Trophoblast cell (in vitro differentiated cells and primary cell): ENCODE measurements at regions not wholly inside any gene's neighbourhood (a gene's known extent, or its start where the extent isn't known, plus 50 kb on each side); places are given as distances from the start of the nearest gene placed in this dataset.

Source experiments
- DNase-seq, 2 donors: peaks; one replicate each; pipeline ENCODE4 v3.0.0-alpha.2; 2016
- H2AFZ ChIP-seq: 2 replicates; pipeline ENCODE4 v1.6.1; 2013; ENCODE audit warnings: low read length, moderate library complexity, mild to moderate bottlenecking; ENCODE audit not compliant: insufficient read depth, poor library complexity
- H2AK5ac ChIP-seq: 2 replicates; pipeline ENCODE4 v1.6.1; 2013; ENCODE audit warnings: mild to moderate bottlenecking, low read length
- H2BK120ac ChIP-seq: 2 replicates; pipeline ENCODE4 v1.6.1; 2013; ENCODE audit warnings: low read length, mild to moderate bottlenecking, moderate library complexity; ENCODE audit not compliant: insufficient read depth, poor library complexity
- H2BK12ac ChIP-seq: 2 replicates; pipeline ENCODE4 v1.6.1; 2013; ENCODE audit warnings: mild to moderate bottlenecking, low read length, moderate library complexity
- H2BK5ac ChIP-seq: 2 replicates; pipeline ENCODE4 v1.6.1; 2013; ENCODE audit warnings: low read length, low read depth, moderate library complexity, mild to moderate bottlenecking; ENCODE audit not compliant: poor library complexity
- H3K14ac ChIP-seq: 2 replicates; pipeline ENCODE4 v1.6.1; 2013; ENCODE audit warnings: mild to moderate bottlenecking, low read length
- H3K18ac ChIP-seq: 2 replicates; pipeline ENCODE4 v1.6.1; 2013; ENCODE audit warnings: mild to moderate bottlenecking, low read length
- H3K23ac ChIP-seq: 2 replicates; pipeline ENCODE4 v1.6.1; 2013; ENCODE audit warnings: low read length
- H3K27ac ChIP-seq: 2 replicates; pipeline ENCODE4 v1.5.1; 2013; ENCODE audit warnings: low read depth, mild to moderate bottlenecking, inconsistent platforms, low read length, moderate library complexity
- H3K27me3 ChIP-seq: 2 replicates; pipeline ENCODE4 v1.6.1; 2013; ENCODE audit warnings: inconsistent platforms, mild to moderate bottlenecking, low read length, moderate library complexity; ENCODE audit not compliant: insufficient read depth
- H3K36me3 ChIP-seq, 2 experiments: 1 replicate in 1 of 2; 2 replicates in 1 of 2; pipeline ENCODE4 v1.6.1; 2013; ENCODE audit warnings: low read length in 2 of 2, mild to moderate bottlenecking in 2 of 2, moderate library complexity in 1 of 2; ENCODE audit not compliant: insufficient read depth in 2 of 2, control insufficient read depth in 1 of 2
- H3K4ac ChIP-seq: 2 replicates; pipeline ENCODE4 v1.6.1; 2013; ENCODE audit warnings: low read depth, mild to moderate bottlenecking, low read length, moderate library complexity
- H3K4me1 ChIP-seq, 2 experiments: 1 replicate in 1 of 2; 2 replicates in 1 of 2; pipeline ENCODE4 v1.6.1; 2013; ENCODE audit warnings: low read length in 2 of 2, mild to moderate bottlenecking in 2 of 2, moderate library complexity in 1 of 2; ENCODE audit not compliant: insufficient read depth in 2 of 2, control insufficient read depth in 1 of 2
- H3K4me2 ChIP-seq: 2 replicates; pipeline ENCODE4 v1.6.1; 2013; ENCODE audit warnings: inconsistent platforms, mild to moderate bottlenecking, low read length, moderate library complexity
- H3K4me3 ChIP-seq: 2 replicates; pipeline ENCODE4 v1.5.1; 2013; ENCODE audit warnings: mild to moderate bottlenecking, low read depth, low read length, inconsistent platforms
- H3K79me1 ChIP-seq: one replicate; pipeline ENCODE4 v1.6.1; 2013; ENCODE audit warnings: low read length
- H3K79me2 ChIP-seq: 2 replicates; pipeline ENCODE4 v1.6.1; 2013; ENCODE audit warnings: low read length, mild to moderate bottlenecking; ENCODE audit not compliant: control insufficient read depth, insufficient read depth, poor library complexity
- H3K9ac ChIP-seq: 2 replicates; pipeline ENCODE4 v1.6.1; 2013; ENCODE audit warnings: mild to moderate bottlenecking, low read length
- H3K9me3 ChIP-seq: 2 replicates; pipeline ENCODE4 v1.6.1; 2013; ENCODE audit warnings: low read depth, mild to moderate bottlenecking, control low read depth, inconsistent platforms, low read length; ENCODE audit not compliant: insufficient read depth
- H4K12ac ChIP-seq: 2 replicates; pipeline ENCODE4 v1.6.1; 2013; ENCODE audit warnings: low read depth, mild to moderate bottlenecking, low read length, moderate library complexity
- H4K8ac ChIP-seq: 2 replicates; pipeline ENCODE4 v1.6.1; 2013; ENCODE audit warnings: low read depth, mild to moderate bottlenecking, low read length, moderate library complexity
- H4K91ac ChIP-seq: one replicate; pipeline ENCODE4 v1.6.1; 2013; ENCODE audit warnings: low read depth, mild to moderate bottlenecking, low read length, moderate library complexity
- WGBS: extraction: QIAGEN DNeasy Blood & Tissue Kit; methylation state at CpG from one replicate; pipeline ENCODE4 v1.1.7; 2013; ENCODE audit warnings: missing lambda C conversion rate; ENCODE audit not compliant: insufficient read length, insufficient coverage; ENCODE audit errors: extremely low coverage; 5-methylcytosine and 5-hydroxymethylcytosine counted together

DNA sequence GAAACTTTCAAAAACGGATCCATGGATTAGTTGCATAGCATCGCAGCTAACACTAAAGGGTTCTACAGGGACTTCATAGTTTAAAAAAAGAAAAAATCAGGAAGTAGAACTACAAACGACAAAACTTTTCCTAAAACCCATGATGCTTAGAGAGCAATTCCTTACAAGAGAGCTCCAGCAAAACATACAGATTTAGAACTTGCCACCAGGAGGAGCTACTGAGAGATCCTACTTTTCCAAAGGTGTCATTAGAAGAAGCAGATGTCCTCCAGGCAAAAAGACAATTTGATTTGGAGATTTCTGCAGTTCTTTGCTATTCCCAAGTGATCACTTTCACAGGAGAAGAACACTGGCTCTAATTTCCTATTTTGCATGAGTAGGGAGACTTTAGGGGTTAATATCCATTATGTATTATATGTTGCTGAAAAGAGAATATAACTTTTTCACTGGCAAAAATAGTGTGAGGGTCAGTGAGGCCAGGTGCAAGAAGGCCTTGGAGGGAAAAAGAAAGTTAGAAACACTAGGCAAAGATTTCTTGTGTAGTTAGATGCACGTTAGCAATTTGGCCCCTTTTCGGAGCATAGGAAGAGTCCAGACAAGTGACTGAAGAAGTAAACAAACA is 436.2 kb downstream of the SUCLG1 start:
- H2AFZ ChIP-seq = no peak overlapping the region

DNA sequence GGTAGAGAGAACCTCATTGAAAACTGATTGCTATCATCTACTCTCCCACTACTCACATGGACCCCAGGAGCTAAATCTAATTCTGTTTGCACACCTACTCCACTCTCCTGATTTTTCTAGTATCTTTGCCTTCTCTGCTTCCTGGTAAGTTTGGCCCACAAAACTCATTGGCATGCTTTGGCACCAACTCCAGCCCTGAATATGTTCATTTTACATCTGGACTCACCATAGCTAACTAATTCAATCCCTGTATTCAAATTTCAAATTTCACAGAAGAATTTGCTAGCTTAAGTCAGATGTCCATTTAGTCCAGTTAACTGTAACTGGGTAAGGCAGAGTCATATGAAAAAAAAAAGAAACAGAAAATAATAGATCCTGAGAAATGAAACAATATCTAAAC is 442.1 kb downstream of the SUCLG1 start:
- Histone ChIP-seq H3K79me1 (no peaks in the 10 kb centered on the region), H3K4me3 (no peak overlapping the region), H2AFZ (no peak overlapping the region), H3K23ac (no peak overlapping the region), H3K27ac (no peak overlapping the region), H4K8ac (no peak overlapping the region), H3K27me3 (no peaks in the 10 kb centered on the region), H2BK120ac (no peak overlapping the region), H3K18ac (no peak overlapping the region), H4K12ac (no peak overlapping the region), H3K79me2 (no peaks in the 10 kb centered on the region), H3K4ac (no peak overlapping the region), H3K14ac (no peak overlapping the region), H3K9ac (no peak overlapping the region), H3K4me1 (no peaks in the 10 kb centered on the region), H3K4me2 (no peak overlapping the region), H3K36me3 (no peaks in the 10 kb centered on the region), H2BK5ac (no peak overlapping the region), H2BK12ac (no peak overlapping the region), H2AK5ac (no peak overlapping the region), H3K9me3 (no peaks in the 10 kb centered on the region), H4K91ac (no peak overlapping the region)
- no peak for DNase-seq

More for the DNA sequence above, 436.2 kb downstream of the SUCLG1 start:
- Histone ChIP-seq H2AK5ac (no peak overlapping the region), H3K79me1 (no peaks in the 10 kb centered on the region), H3K9ac (no peak overlapping the region), H3K9me3 (no peaks in the 10 kb centered on the region), H4K8ac (no peak overlapping the region), H3K27me3 (no peaks in the 10 kb centered on the region), H2BK5ac (no peak overlapping the region), H3K4me2 (no peak overlapping the region), H2BK120ac (no peak overlapping the region), H3K27ac (no peak overlapping the region), H3K36me3 (no peaks in the 10 kb centered on the region), H4K91ac (no peak overlapping the region), H3K4ac (no peak overlapping the region), H3K4me3 (no peak overlapping the region), H3K18ac (no peak overlapping the region), H3K23ac (no peak overlapping the region), H2BK12ac (no peak overlapping the region), H3K4me1 (no peaks in the 10 kb centered on the region), H4K12ac (no peak overlapping the region), H3K79me2 (no peaks in the 10 kb centered on the region), H3K14ac (no peak overlapping the region)
- no CpG with 5 or more reads among the region's 5 CpGs for WGBS
- peak; percentile 32 to 85 for DNase-seq

DNA sequence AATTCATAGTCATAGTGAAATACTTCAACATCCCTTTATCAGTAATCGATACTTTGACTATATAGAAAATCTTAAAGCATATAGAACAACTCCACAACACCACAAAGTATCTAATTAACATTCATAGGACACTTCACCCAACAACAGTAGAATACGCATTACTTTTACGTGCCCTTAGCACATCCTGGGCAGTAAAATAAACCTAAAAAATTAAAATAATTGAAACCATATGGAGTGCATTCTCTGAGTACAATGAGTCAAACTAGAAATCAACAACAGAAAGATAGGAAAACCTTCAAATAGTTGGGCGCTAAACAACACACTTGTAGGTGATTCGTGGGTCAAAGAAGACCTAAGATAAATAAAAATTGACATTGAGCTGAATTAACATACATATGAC is 442.9 kb downstream of the SUCLG1 start:
- Histone ChIP-seq H3K79me2 (no peaks in the 10 kb centered on the region), H3K4ac (no peak overlapping the region), H3K18ac (no peak overlapping the region), H2BK5ac (no peak overlapping the region), H3K23ac (no peak overlapping the region), H4K12ac (no peak overlapping the region), H3K4me2 (no peak overlapping the region), H4K91ac (no peak overlapping the region), H3K9ac (no peak overlapping the region), H3K27me3 (no peaks in the 10 kb centered on the region), H3K9me3 (no peaks in the 10 kb centered on the region), H2AFZ (no peak overlapping the region), H4K8ac (no peak overlapping the region), H3K14ac (no peak overlapping the region), H3K79me1 (no peaks in the 10 kb centered on the region), H3K4me1 (no peaks in the 10 kb centered on the region), H3K36me3 (no peaks in the 10 kb centered on the region), H3K4me3 (no peak overlapping the region), H2AK5ac (no peak overlapping the region), H3K27ac (no peak overlapping the region), H2BK12ac (no peak overlapping the region), H2BK120ac (no peak overlapping the region)
- no peak for DNase-seq
- no CpG with 5 or more reads among the region's 5 CpGs for WGBS

DNA sequence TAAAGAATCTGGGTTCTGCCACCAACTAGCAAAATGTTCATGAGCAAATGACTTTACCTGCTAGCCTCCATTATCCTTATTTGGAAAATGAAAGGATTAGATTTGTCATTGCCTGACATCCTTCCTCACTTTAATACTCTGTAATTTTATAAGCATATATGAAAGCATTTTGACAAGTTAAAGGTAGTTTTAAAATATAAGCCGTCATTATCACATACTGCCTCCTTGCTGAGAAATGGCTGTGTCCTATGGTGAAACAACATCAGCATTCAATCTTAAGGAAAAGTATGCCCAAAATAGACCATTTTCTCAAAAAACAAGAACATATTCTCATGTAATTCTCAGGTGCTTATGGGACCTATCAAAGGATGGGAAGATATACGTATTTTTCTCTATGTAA is 461.2 kb downstream of the SUCLG1 start:
- H4K91ac ChIP-seq = no peak overlapping the region
- no peak overlapping the region for H2AK5ac ChIP-seq
- no peak overlapping the region for H2BK5ac ChIP-seq
- H2BK12ac ChIP-seq = no peak overlapping the region
- no peak overlapping the region for H3K18ac ChIP-seq
- H2BK120ac ChIP-seq = no peak overlapping the region
- H3K4me3 ChIP-seq = no peak overlapping the region
- no peaks in the 10 kb centered on the region for H3K9me3 ChIP-seq
- no peaks in the 10 kb centered on the region for H3K4me1 ChIP-seq
- H3K9ac ChIP-seq = no peak overlapping the region
- H3K4ac ChIP-seq = no peak overlapping the region
- no peaks in the 10 kb centered on the region for H3K79me1 ChIP-seq
- WGBS = no CpG with 5 or more reads among the region's 2 CpGs
- no peak overlapping the region for H4K8ac ChIP-seq
- H3K27me3 ChIP-seq = no peaks in the 10 kb centered on the region
- no peaks in the 10 kb centered on the region for H3K36me3 ChIP-seq
- no peak overlapping the region for H3K23ac ChIP-seq
- H3K79me2 ChIP-seq = no peaks in the 10 kb centered on the region
- H3K14ac ChIP-seq = no peak overlapping the region
- H4K12ac ChIP-seq = no peak overlapping the region
- no peak overlapping the region for H3K4me2 ChIP-seq
- H2AFZ ChIP-seq = no peak overlapping the region
- no peak for DNase-seq
- no peak overlapping the region for H3K27ac ChIP-seq
